CD4-positive, alpha-beta T cell treated with Interleukin-10 for 1 hour (primary cell): ENCODE measurements at regions not wholly inside any gene's neighbourhood (a gene's known extent, or its start where the extent isn't known, plus 50 kb on each side); places are given as distances from the start of the nearest gene placed in this dataset.
"Not testable (repeated sequence)": the region's sequence is repeated elsewhere in the genome, so short reads cannot be mapped to it uniquely, and the experiment has no call there.

Experiments
- DNase-seq: peaks from one replicate; pipeline ENCODE4 v3.0.0-alpha.2; 2020

DNA sequence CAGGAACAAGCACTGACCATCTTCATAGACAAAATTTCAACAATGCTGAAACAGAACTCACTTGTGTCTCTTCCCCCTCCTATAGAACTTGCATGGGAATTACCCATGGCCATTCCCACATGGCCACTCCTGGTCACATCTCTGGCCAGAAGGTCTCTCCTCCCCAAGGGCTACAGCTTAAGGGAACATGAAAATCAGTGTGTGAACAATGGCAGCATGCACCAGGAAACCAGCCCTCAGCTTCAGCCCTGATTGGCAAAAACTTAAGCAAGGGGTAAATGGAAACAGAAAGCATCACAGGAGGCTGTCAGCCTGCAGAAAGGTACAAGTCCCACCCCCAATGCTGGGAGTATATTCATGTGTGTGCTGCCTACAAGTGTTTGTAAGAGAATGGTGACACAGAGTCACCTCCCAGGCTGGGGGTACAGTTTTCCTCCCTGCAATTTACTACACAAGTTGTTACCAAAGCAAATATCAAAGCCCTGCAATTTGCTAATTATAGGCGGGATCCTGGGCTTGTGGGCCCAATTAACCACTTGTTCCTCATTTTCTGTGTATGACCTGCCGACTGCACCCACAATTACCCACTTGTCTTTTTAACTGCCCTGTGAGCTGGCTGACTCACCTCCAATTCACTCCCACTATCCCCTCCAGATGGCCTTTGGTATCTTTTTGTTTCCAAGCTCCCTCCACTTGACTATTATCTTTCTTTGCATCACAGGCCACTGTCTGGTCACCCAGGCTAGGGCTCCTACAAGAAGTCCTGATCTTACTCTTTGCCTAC lies 84.4 kb upstream of the HES1 start:
- no peak for DNase-seq

DNA sequence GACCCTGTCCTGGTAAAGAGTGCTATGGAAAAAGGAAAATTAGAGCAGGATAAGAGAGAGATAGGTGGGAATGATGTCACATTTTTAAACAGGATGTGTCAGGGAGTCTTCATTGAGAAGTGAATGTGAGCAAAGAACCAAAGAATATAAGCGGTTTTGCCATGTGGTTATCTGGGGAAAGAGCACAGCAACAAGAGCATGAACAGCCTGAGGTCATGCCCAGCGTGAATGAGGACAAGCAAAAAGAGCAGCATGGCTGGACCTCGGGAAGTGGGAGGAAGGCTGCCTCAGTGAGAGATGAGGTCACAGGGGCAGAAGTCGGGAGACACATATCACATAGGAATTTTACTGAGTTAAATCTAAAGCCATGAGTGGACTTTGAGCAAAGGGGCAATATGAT lies 82.8 kb upstream of the HES1 start:
- no peak for DNase-seq

DNA sequence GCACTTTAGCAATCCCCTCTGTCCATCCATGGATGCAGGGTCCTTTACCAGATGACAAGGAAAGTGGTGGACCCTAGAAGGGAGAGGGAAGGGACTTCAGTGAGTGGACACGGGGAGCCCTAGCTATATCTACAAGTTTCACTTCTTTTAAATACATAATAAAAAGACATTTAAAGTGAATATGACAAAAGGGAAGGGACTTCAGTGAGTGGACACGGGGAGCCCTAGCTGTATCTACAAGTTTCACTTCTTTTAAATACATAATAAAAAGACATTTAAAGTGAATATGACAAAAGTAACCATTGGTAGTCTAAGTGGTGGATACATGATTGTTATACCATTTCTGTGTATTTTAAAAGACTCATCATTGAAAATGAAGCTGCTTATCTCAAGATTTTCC lies 81.9 kb upstream of the HES1 start:
- no peak for DNase-seq

DNA sequence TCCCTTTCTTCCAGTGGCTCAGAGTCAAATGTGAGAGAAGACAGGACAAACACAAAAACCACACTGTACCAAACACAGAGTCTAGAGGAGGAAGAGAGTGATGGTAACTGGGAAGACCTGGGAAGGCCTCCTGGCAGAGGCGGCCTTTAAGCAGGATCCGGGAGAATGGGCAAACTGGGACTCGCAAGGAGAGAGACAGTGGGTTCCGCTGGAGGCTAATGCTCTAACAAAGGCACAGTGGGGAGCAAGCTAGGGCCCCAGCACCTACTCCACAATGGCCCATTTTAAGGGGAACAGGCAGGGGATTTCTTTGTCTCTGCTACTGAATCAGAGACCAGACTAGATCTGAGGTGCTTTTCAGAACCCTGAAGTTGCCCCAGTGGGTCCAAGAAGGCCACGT lies 81.4 kb upstream of the HES1 start:
- DNase-seq, result no peak

DNA sequence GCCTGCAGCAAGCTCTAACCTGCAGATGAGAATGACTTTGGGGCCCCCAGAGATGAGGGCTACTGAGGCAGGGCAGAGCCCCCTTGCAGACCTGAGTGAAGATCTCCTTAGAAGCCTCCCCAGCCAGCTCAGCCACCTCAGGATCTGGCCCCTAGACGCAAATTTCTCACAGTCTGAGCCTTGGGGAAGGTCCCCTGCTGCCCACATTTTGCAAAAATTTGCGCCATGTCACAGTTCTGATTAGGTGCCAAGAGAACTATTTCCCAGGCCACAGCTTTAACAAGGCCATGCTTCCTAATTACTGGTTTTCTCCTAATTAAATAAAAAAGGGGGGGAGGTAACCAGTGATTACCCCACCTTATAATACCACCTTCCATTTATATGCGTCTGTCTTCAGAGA lies 81.0 kb upstream of the HES1 start:
- no peak for DNase-seq

DNA sequence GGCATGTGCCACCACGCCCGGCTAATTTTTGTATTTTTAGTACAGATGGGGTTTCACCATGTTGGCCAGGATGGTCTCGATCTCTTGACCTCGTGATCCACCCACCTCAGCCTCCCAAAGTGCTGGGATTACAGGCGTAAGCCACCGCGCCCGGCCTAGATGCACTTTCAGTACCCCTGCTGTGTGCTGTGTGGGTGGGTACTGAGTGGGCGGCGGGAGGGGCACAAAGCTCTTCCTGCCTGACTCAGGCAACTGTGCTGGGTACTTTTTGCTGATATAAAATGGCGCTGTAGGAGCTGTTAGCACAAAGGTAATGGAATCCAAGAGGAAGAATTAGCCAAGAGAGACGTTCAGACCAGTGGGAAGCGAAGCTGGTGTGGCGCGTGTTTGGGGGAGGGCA lies 79.6 kb upstream of the HES1 start:
- not testable (repeated sequence) for DNase-seq

DNA sequence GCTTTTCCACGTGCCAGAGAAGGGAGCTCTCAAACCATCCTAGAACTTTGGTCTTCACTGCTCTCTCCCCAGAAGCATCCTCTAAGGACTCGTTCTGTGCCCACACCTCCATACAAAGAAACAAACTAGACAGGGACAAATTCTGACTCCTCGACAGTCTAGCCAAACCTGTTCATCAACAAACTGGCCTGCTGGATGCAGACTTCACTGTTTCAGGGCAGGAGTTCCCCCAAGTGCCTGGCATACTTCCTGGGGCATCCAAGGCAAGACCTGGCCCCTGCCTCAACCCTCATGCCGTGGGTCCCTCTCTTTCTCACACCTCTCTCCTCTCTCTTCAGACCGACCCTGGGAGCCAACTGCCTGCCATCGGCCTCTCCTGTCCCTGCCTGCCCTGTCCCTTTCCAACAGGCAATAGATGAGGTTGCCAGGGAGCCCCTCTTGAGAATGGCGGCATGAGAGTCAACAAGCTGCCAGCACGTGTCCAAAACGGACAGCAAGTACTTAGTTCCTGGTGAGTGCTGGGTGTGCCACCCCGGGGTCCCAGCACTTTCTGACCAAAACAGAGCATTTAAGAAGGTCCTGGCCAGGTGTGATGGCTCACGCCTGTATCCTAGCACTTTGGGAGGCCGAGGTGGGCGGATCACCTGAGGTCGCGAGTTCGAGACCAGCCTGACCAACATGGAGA lies 79.1 kb upstream of the HES1 start:
- DNase-seq, result no peak

DNA sequence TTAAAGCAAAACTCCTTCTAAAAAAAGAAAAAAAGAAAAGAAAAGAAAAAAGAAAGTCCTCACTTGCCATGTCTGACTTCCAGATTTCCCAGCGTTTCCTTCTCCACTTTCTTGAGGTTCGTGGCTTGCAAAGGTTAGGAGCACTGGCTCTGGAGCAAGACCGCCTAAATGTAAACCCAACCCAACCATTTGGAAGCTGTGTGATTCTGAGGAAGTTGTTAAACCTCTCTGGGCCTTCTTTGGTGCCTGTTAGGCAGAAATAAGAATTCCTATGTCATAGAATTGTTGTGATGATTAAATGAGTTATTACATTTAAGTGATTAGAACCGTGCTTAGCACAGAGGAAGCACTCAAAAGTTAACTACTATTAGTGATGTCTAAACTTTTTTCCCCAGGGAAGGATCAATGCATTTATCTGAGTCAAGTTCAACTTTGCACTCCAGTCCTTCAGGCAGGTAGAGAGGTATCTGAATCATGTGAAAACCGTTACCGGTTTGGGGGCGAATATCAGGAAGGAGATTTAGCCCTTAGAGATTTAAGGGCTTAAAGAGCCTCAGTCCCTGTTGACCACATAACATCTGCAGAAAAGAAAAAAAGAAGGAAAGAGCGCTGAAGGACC lies 78.3 kb upstream of the HES1 start:
- no peak for DNase-seq

DNA sequence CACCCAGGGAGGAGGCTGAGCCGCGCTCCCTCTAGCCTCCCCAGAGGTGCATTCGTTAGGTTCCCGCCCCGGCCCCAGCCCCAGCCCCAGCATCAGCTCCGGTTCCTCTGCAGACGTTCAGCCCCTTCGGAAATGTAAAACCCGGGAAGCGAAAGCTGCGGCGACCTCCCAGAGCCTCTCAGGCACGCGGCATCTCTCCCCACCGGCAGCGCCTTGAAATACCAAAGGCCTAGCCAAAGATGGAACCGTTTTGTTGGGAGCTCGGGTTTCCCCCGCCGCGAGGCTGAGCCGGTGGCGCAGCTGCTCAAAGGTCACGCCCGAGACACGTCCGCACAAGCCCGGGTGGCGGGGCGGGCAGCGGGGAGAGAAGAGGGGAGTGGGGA lies 77.8 kb upstream of the HES1 start:
- DNase-seq, result peak; percentile 13

DNA sequence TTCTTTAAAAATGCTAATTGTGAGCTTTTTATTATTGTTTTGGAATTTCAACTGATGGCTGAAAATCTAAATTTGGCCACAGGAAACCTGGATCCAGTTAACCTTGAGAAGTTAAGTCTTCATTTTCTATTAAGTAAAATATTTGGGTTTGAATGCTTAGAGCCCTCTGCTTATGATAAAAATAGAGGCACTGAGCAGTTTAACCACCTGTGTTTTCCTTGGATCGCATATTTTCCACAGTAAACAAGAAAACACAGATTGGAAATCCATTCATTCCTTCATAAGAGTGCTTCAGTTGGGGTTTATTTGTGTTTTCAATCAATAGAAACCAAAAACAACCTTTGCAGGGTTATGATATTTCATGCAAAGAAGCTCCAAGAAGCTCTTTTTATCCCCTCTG lies 77.2 kb upstream of the HES1 start:
- no peak for DNase-seq

DNA sequence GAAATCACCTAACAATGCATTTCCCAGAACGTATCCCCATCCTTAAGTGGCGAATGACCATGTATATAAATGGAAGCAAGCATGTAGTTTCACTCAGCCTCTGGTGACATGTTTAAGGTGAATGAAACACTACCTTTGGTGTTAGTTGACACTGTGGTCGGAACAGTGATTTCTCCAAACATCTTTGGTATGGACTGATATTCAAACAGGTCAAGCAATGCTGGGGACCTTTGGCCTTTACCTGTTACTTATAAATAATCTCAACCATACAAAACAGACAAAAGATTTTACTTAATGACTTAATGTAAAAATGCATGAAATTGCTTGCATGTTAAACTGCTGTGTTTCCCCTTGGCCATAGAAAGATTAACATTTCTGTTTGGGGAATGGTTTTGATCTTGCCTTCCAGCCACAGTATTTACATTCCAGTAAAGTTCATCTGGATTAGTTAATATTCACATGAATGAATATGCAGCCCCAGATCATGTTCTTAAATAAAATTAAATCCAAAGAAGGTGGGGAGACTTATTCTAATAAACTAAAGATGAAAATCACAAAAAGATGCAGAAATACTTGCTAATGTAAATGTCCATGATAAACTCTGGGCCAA lies 74.4 kb upstream of the HES1 start:
- no peak for DNase-seq

DNA sequence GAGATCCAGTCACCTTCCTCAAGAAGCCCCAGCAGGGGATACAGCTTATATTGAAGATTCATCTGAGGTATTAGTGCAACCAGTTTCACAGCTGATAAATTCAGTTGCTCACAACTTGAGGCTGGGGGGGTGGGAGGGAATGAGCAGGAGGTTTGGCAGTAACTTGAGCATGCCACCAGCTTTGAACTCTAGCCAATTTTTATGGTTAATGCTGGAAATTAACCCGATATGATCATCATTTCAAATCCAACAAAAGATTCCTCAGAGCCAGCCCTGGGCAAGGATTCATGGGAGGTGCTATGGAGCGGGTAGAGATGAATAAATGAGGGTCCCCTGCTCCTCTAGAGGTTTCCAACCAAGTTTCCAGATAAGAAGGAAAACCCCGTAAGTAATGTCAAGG lies 73.1 kb upstream of the HES1 start:
- DNase-seq, result no peak

DNA sequence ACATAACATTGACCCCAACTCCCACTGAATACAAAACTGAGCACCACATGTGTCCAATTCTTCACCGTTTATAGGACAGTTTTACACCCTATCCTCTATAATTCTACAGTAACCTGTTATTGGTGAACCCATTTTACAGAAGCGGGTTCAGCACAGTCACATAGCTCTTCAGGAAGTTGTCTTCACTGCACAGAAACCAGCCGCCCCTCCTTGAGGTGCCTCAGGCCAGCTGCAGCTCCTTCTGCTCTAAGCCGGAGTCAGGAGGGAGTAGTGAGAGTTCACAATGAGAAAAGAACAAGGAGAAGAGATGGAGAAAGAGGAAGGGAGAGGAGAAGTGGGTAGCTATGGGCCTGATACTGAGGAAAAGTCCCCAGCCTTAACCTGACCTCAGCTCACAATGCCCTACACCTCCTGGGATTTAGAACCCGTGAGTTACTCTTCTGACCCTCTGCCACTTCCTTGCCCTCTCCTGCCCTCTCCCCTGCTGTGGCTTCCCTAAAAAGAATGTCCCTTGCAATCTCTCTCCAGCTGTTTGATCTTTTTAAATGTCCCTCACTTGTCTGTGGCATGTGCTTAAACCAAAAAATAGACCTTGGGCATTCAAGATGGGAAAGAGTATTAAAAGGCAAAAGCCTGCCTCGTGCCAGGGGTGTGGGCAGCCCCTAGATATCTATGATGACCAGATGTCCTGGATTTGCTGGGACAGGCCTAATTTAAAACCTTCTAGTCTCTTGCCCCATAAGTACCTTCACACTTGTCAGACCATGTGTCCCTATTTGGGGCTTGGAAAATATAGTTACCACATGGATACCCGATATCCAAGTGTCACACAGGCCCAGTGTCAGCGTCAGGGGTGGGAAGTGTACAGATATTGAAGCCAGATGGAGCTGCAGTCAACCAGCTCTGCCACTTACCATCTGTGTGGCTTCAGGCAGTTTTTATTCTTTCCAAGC lies 71.3 kb upstream of the HES1 start:
- DNase-seq, result no peak

DNA sequence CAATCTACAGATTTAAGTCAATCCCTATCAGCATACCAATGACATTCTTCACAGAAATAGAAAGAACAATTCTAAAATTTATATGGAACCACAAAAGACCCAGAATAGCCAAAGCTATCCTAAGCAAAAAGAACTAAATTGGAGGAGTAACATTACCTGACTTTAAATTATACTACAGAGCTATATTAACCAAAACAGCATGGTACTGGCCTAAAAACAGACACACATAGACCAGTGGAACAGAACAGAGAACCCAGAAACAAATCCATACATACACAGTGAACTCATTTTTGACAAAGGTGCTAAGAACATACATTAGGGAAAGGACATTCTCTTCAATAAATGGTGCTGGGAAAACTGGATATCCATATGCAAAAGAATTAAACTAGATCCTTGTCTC lies 68.6 kb upstream of the HES1 start:
- not testable (repeated sequence) for DNase-seq

DNA sequence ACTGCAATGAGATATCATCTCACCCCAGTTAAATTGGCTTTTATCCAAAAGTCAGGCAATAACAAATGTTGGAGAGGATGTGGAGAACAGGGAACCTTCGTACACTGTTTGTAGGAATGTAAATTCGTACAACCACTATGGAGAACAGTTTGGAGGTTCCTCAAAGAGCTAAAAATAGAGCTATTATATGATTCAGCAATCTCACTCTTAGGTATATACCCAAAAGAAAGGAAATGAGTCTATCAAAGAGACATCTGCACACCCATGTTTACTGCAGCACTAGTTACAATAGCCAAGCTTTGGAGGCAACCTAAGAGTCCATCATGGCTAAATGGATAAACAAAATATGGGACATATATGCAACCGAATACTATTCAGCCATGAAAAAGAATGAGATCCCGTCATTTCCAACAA lies 68.0 kb upstream of the HES1 start:
- no peak for DNase-seq

DNA sequence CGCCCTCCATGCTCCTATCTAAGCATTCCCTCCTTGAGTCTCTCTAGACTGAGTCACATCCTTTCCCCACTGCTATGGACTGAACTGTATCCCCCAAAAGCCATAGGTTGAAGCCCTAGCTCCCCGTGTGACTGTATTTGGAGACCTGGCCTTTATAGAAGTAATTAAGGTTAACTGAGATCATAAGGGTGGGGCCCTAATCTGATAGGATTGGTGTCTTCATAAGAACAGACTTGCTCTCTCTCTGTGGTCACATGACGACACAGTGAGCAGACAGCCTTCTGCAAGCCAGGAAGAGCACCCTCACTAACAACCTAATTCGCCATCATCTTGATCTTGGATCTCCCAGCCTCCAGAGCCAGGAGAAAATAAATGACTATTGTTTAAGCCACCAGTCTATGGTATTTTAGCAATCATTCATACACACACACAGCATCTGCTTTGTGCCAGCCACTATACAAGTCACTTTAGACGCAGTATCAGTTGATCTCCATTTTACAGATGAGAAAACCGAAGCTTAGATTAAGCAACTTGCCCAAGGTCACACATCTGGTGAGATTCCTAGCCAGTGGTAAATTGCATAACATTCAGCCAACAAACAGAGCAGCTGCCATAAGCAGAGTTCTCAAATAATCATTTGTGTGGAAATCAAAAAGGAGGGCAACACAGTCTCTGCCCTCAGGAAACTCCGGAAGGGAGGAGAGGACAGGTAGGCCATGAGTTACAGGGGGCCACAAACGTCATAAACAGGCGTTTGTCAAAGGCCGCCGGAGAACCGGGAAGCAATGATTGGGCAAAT lies 66.3 kb upstream of the HES1 start:
- no peak for DNase-seq

DNA sequence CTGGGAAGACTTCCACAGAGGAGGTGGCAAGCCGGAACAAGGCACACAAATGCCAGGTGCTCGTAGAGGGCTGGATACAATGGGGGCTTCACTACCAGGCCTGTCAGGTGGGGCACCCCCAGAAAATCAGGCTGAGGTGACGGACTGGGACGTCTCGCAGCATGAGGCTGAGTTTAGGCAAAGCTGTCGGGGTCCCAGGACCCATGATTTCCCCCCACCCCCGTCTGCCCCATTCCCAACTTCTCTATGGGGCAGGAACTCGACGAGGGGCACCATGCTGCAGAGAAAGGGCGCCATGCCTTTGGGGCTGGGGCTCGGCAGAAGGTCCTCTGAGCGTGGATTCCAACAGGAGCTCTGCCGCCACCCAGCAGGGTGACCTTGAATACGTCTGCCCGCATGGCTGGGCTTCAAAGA lies 65.7 kb upstream of the HES1 start:
- DNase-seq, result no peak

DNA sequence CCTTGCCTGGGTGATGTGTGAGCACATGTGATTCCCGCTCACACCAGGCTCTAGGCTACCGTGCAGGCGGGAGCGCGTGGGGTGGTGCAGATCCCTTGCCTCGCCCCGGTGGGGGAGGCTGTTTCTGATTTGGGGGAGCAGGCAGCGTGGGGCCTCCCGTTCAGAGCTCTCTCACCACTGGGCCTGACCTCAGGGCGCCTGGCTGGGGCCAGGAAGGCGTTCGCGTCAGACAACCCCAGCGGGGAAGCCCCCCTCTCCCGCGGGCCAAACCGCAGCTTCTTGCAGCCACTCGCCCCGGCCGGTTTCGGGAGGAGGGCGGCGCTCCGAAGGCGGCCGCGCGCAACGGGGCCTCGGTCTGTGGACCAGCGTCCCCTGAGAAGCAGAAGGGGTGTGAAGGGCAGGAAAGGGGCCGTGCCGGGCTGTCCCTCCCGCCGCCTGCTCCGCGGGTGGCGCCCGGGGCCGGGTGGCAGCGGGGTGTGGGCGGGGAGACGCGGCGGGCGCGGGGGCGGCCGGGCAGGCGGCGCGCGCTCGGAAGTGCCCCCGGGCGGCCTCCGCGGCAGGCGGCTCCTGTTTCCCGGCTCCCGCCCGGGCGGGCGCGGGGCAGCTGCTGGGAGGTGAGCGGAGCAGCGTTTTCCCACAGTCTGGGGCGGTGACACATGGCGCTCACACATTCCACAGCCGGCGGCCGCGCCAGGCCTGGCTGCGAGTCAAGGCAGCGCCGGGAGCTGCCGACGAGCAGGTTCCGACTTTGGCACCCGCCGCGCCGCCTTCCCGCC lies 65.1 kb upstream of the HES1 start:
- DNase-seq, result peak; percentile 57

DNA sequence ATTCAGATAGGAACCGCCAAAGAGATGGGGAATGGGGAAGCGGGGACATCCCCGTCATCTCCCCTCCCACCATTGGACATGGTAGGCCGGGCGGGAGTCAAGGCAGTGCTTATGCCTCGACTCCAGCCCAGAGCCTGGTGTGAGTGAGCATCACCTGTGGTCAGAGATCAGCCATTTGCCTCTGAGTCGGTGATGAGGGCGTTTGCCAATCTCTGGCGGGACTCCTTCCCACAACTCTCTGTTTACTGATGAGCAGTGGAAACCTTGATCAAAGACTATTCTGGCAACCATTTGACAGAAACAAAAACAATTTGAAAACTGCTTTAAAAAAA lies 63.9 kb upstream of the HES1 start:
- DNase-seq, result no peak

DNA sequence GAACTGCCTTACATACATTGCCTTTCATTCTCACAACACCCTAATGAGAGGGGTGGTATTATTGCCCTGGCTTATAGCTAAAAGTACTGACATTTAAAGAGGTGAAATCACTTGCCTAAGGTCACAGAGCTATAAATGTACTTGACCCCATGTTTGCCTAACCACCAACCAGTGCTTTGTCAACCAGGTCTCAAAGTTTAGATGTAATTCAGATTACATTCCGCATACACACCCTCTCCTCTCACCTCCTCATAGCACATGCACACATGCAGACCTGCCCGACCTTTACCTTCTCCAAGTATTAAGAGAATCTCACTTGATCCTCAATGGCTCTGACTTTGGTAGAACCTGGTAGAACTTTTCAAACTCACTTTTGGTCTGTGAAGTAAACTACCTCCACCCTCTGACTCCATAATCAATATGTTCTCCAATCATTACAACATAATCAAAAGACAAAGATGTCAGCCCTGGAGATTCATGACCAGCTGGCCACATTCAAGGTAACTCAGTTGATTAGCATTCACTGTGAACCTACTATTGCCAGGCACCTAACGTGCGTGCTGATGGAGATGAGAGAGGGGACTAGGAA lies 63.2 kb upstream of the HES1 start:
- DNase-seq, result no peak

DNA sequence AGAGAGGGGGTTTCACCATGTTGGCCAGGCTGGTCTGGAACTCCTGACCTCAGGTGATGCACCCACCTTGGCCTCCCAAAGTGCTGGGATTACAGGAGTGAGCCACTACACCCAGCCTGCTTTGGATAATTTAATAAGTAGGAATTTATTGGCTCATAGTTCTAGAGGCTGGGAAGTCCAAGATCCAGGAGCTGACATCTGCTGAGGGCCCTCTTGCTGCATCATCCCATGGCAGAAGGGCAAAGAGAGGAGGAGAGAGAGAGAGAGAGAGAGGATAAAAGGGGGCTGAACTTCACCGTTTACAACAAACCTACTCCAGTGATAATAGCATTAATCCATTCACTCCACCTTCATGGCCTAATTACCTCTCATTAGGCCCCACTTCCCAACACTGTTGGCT lies 62.0 kb upstream of the HES1 start:
- DNase-seq, result no peak
